Activated gamma-delta T cell (primary cell): ENCODE measurements at regions not wholly inside any gene's neighbourhood (a gene's known extent, or its start where the extent isn't known, plus 50 kb on each side); places are given as distances from the start of the nearest gene placed in this dataset.

Experiments used
- DNase-seq: peaks from one replicate; lab custom pipeline; 2025; lab: John Stamatoyannopoulos, UW

DNA sequence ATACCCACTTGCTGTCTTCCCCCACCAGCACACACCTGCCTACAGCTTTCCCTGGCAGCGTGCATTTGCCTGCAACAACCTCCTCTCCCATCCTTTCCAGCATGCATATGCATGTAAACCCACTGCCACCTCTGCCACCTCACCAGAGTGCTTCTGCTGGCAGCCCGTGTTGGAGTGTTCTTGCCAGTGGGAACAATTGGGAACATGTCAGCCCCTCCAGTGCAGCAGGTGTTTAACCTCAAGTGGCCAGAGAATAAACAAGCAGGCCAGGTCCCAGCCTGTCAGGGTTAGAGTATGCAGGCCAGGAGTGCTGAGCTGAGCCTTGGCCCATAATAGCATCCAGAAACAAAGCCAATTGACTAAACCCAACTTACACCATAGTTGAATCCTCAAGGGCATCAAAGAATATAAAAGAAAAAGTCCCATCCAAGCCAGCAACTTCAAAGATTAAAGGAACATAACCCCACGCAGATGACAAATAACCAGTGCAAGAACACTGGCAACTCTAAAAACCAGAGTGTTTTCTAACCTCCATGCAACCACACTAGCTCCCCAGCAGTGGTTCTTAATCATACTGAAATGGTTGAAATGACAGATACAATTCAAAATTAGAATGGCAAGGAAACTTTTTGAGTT is 1212.1 kb upstream of the CITED2 start:
- no peak for DNase-seq

DNA sequence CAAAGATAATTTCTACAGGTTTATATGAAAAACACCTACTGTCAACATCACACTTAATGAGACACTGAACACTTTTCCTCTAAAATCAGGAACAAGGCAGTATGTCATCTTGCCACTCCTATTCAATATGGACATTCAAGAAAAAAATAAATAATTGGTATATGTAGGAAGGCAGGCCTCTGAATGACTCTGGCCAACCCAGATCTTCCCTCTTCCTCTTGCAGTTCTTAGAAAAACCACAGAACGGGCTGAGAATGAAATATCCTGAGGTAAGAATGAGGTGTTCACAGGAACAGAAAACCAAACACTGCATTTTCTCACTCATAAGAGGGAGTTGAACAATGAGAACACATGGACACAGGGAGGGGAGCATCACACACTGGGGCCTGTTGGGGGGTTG is 1207.2 kb upstream of the CITED2 start:
- DNase-seq, result no peak

DNA sequence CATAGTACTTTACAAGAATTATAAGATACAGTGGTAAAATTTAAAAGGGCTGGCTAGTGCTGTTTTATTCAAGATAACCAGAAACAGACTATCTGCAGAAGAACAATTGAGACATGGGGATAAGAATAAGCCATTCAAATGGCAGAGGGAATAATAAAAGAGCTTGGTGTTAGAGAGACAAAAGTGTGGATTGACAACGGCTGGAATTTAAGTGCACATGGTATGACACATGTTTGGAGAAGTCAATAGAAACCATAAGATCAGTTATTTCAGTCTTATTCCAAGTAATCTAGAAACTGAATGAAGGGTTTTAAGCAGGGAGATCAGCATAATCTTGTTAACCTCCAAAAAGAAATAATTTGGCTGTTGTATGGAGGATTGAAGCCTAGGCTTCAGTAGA is 1205.5 kb upstream of the CITED2 start:
- no peak for DNase-seq

DNA sequence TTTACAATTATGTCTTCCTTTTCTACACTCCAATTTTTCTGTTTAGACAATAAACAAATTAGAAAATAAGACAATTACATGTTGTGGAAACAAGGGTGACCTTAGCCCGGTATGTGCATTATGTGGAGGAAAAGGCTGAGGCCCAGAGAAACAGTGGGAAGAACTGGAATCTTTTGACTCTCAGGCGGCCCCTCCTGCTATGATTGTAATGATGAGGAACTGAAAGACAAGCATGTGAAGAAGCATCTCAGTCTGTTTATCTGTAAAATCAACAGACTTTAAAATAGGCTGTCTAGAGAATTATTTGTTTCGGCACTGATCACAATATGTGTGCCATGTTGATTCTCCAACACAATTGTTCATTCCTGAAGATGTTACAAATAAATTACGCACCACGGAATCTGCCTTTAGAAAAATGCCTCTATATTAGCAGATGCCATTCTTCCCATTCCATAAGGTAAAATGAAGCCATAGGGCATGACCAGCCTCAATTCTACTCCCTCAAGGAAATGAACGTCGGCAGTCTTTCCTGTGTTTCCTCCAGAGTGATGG is 1201.6 kb upstream of the CITED2 start:
- DNase-seq, result no peak

DNA sequence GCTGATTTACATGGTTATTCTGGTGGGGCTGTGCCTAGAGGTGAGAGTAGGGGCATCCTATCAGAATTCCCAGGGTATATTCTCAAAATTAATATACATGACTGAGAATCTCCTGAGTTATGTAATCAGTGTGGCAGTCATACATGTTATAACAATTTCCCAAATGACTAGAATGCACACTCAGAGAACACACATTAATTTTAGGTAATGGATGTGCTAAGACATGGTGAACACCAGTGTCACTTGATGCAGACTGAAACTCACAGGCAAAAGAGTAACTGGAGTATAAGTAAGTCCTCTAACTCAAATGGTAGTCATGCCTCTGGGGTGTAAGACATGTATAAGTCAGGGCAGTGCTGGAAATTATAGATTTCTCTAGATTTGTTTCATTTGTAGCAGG is 1198.4 kb upstream of the CITED2 start:
- no peak for DNase-seq

DNA sequence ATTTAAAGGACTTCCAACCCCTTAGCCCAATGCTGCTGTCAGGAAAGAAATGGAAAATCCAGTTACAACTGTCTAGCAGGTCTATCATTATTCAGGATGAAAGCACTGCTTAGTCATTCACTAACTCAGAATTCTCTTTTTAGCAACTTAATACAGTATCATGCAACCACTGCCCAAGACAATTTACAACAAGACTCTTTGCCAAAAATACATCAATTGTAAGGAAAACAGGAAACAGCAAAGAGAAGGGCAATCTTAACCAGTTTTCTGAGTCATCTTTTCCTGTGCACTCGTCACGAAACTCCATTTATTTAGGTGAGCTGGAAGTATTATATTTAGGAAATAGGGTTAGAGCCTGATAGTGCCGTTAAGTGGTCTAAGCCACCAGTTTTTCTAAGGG is 1197.7 kb upstream of the CITED2 start:
- no peak for DNase-seq

DNA sequence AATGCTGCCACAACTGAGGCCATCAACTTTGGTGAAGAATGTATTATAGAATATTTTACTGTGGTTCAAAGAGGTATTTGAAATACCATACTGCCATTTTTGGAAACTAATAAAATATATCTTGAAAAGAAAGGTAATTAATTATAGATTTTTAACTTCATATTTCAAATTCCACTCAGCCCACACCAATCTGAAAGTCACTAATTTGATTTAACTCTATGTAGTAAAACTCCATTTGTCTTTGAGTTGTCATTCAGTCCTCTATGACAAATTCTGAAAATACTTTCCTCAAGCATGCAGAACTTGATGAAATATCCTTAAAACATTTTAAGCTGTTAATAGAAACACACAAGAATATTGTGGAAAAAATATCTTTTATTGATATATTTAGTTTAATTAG is 1196.7 kb upstream of the CITED2 start:
- no peak for DNase-seq

DNA sequence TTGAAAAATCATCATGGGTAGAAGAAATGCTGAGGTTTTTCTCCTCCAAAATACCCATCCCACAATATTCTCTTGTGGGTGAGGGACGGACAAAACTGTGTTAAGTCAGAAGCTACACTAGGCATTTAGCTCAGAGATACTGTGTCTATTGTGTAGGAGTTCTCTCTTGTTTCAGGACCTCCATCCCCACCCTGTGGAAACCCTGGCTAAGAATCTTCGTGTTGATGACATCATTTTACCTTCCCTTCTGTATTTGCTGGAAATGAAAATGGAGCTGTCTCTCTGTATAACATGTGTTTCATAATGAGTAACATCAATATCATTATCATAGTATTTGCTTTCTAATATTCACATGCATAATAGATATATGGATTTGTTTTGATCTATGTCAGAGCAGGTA is 1193.0 kb upstream of the CITED2 start:
- no peak for DNase-seq

DNA sequence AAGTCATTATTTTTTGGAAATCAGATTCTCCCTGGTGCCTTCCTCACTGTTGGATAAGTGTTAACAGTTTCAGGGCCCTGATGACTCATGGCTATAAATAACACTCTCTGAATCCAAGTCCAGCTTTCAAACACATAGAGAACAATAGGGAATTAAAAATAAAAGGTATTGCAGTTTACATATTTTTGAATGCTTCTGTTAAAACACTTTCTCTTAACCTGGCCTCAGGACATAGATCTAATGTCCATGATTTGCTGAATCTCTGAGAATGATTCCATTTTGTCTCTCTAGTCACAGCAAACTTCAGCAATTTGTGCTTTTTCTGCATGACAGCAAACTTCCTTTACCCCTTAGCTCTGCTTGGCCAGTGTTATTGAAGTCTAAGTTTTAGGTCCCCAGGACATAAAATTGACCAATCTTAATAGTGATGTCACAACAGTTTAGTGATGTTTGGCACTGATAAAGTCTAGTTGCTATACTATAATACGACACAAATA is 1192.4 kb upstream of the CITED2 start:
- DNase-seq, result no peak

DNA sequence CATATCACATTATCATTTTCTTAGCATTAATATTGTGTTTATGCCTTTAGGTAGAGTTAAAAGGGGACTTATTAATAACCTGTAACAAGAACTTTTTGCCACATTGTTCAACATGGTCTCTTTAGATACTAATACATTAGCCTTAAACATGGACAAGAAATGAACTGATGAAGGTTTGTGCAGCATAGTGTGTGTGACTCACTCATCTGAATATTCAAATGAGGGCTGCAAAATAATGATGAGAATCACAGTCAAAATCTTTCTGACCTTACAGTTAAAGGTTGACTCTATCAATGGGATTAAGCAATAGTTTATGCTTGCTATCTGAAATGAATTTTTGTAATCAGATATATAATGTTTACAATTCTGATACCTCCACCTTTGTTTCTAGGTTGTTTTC is 1189.3 kb upstream of the CITED2 start:
- no peak for DNase-seq

DNA sequence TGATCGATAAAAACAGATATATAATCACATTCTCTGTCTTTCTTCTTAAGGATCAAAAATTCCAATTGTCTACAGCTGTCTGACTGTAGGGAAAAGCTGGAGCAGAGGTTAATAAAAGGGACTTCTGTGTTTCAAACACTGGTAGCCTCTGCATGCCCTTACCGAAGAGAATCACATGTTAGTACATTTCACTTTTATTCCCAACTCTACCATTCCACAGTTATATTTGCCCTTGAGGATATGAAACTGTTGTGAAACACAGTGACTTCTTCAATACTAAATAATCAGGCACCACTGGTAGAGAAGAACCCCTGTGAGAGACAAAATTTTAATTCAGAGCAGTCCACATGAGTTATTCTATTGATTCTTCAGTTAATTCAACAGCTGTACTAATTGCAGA is 1187.3 kb upstream of the CITED2 start:
- DNase-seq, result no peak

DNA sequence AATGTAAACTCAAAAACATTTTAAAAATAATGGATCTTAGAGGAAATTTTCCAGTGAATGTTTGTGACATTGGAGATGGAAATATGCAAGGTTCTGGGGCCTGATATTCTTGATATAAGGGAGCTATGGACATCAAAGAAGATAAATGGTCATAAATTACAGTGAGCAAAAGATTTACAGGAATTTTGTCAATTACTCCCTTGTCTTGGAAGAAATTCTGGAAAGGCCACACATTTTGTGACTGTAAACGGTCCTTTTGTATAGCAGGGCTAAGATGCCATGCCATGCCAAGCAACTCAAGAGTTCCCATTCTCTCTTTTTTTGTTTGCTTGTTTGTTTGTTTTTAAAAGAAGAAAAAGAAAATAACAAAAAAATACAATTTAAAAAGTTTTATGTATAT is 1186.2 kb upstream of the CITED2 start:
- no peak for DNase-seq

DNA sequence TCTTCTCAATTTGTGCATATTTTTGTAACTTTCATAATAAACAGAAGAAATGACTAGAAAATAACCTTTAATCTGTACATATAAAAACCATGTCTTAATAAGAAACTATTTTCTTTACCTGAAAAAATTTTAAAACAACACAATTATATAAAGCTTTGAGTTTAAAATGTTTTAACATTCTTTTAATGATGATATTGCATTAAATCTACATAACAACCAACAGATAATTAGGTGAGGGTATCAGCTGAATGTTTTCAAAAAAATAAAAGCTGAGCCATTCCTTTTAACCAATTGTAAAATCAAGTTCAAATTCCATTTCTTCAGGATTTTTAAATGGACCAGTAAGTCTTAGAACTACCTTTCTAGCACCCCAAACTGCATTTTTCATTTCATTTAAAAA is 1185.0 kb upstream of the CITED2 start:
- DNase-seq, result no peak

DNA sequence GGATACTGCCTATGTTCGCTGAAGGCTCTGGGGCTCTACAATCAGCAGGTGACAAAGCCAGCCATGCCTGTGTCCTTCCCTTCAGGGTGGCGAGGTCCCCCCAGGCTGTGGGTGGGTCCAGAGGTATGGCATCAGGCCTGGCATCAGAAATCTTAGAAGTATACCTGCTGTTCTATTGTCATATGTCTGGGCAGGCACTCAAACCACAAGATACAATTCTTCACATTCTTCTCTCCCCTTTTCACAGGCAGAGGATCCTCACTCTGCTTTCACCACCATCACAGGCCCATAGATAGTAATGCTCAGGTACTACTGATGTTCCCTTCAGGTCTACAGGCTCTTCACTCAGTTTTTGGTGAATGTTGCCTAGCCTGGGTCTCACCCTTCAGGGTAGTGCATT is 1180.0 kb upstream of the CITED2 start:
- no peak for DNase-seq

DNA sequence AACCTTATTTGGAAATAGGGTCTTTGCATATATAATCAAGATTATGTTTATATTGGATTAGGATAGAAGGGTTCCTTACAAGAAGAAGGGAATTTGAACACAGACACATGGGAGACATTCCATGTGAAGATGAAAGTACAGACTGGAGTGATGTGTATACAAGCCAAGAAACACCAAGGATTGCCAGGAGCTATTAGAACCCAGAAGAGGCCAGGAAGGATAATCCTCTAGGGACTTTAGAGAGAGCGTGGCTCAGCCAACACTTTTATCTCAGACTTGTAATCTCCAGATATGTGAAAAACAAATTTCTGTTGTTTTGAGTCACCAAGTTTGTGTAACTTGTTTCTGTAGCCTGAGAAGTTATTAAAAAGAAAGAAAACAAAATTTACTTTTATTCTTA is 1173.9 kb upstream of the CITED2 start:
- no peak for DNase-seq

DNA sequence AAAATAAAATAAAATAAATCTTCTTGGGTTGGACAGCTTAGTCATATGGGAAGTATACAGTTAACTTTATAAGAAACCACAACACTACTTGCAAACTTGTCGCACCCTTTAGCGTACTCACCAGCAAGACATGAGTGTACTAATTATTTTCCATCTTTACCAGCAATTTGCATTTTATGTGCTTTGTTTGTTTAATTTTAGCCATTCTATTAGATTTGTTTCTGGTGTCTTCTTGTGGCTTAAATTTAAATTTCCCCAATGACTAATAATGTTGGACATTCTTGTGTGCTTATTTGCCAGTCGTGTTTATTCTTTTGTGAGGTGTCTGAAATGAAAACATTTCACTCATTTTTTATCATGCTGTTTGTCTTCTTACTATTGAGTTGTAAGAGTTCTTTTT is 1172.2 kb upstream of the CITED2 start:
- DNase-seq, result no peak

DNA sequence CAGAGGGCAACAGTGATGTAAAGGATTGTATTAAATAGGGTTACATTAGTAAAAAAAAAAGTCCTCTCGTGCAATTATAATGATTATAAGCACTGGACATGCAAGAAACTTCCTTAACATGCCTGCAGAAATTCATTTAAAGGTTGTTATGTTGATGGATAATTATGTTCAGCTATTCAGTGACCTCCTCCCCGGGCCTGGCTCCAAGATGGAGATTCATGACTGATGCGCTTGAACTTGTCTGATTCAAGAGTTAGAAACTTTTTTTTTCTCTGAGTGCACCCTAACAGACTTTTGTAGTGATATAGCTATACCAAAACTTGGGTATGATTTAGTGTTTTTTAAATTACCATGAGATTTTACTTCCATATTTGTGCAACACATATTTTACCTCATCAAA is 1170.0 kb upstream of the CITED2 start:
- DNase-seq, result no peak

DNA sequence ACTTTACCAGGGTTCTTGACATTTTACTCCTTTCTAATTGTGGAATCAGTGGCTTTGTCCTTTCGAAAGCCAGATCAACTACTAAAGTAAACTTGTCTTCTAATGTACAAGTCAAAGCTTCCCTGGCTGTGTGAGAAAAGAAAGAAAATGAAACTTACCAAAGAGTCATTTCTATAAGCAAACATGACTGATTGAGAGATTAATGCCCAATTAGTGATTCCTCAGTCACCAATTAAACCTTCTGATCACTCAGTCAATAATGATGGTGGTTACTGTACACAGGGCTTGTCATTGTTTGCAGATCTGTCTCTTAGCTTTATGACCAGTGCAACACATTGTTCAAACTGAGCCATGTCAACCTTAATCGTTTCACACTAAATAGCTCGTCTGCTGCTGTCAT is 1168.4 kb upstream of the CITED2 start:
- no peak for DNase-seq

DNA sequence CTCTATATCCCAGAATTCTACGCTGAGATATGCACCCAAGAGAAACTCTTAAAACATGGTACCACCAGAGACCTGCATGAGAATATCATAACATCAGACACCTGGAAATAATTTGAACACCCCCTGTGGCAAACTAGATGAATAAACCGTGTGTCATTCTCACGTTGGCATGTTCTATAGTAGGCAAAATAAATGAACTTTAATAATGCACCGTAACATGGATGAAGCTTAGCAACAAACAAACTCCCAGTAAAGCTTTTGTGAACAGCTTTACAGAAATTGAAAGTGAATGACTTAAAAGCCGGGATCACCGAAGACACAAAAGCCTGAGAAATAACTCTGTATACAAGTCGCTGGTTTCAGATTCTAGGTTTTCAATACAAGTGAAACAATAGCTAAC is 1166.8 kb upstream of the CITED2 start:
- DNase-seq, result no peak

DNA sequence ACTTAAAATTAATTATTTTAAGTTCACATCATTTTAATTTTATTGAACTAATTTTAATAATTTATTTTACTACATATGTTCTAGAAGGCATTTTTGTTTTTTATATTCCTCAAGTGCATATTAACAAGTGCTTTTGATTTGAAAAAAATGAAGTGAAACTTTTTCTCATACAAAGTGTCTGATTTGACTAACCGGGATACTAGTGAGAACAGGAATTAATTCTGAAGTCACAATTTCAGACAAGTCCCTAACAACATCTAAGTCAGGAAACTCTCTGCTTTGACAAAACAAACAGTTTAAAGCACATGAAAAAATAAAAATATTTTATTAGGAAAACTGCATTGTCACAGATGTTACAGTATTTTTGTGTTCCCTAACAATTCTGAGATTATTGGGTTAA is 1166.3 kb upstream of the CITED2 start:
- no peak for DNase-seq

DNA sequence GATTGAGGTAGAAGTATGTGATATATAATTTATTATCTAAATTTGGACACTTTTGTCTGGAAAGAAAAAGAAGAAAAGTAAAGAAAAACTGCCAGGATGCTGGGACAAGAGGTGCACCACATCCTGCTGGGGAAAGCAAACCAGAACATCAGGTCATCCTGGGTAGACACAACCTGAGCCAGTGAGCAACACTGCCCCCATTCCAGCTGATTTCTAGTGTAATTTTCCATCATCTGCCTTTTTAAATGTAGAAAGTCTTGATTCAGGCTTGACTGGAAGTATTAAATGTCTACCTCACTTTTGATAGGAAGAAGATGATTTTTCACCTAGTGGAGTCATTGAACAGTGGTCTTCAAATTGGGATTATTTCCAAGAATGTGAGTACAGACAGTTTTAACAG is 1164.5 kb upstream of the CITED2 start:
- no peak for DNase-seq

DNA sequence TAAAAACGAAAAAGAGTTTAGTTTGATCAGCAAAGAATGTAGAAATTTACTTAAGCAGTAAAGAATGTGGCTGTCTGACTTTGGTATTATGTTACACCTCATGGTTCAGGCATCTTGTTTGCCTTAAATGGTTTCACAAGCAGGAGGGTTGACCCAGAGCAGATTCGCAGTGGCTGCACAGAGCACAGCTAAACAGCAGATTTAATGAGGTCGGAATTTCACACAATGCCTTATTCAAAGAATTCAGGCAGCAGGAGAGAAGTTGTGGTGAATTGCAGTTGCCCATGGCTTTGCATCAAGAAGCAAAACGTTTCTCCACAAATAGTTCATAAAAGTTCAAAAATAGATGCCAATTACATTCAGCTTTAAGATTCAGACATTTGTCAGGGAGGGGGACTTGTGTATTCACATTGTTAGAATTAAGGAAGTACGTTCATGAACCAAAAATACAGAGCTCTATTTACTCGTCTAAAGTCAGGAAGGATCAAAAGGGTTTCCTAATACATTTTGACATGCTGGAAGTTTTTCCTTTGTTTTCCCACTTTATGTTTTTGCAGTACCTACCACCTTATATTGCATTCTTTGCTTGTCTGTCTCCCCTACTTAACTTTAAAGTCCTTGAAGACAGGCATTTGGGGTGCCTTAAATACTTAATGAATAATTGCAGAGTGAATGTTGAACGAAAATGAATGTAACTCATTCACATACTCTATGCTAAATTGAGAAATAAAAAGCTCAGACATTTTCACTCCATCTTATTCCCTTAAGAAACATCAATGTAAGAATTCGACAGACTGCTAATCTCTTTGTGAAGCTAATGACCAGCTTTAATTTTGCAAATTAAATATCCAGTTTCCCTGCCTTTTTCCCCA is 1163.6 kb upstream of the CITED2 start:
- DNase-seq, result no peak

DNA sequence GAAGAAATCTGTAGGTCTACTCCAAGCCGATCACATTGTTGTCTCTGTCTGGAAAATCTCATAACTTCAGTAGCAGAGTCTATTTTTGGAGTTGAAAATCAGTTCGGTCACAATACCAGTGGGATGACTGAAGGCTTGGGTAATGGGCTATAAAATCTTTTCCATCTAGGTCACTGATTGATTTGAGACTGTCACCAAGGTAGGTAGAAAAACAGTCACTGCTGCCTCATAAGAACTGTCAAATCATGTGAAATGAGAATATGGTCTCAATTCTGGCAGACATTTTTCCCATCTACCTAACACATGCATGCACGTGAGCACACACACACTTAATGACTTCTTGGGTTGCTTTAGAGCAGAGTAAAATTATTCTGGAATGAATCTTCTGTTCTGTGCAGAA is 1162.8 kb upstream of the CITED2 start:
- no peak for DNase-seq
